Muscle of leg (tissue), 3 donors: ENCODE measurements at regions not wholly inside any gene's neighbourhood (a gene's known extent, or its start where the extent isn't known, plus 50 kb on each side); places are given as distances from the start of the nearest gene placed in this dataset.
"Not testable (repeated sequence)": the region's sequence is repeated elsewhere in the genome, so short reads cannot be mapped to it uniquely, and the experiment has no call there.

Source experiments
- DNase-seq: peaks from one replicate; pipeline ENCODE4 v3.0.0; 2013
- H3K27ac ChIP-seq: one replicate; pipeline ENCODE4 v1.5.1; 2013; ENCODE audit warnings: mild to moderate bottlenecking, low read length, control low read depth
- H3K27me3 ChIP-seq: one replicate; pipeline ENCODE4 v1.6.1; 2013; ENCODE audit warnings: low read length; ENCODE audit not compliant: control insufficient read depth, insufficient read depth
- H3K36me3 ChIP-seq: one replicate; pipeline ENCODE4 v1.6.1; 2013; ENCODE audit warnings: low read length; ENCODE audit not compliant: control insufficient read depth, insufficient read depth
- H3K4me1 ChIP-seq: one replicate; pipeline ENCODE4 v1.6.1; 2013; ENCODE audit warnings: low read length; ENCODE audit not compliant: control insufficient read depth, insufficient read depth
- H3K4me3 ChIP-seq: one replicate; pipeline ENCODE4 v1.5.1; 2013; ENCODE audit warnings: low read length, control low read depth
- H3K9me3 ChIP-seq: replicated peaks from 2 replicates; pipeline ENCODE4 v1.6.1; 2013; ENCODE audit warnings: low read depth, low read length; ENCODE audit not compliant: control insufficient read depth
- WGBS: methylation state at CpG from one replicate; pipeline ENCODE4 v1.1.5; 2013; ENCODE audit warnings: missing lambda C conversion rate; ENCODE audit not compliant: insufficient coverage; 5-methylcytosine and 5-hydroxymethylcytosine counted together

GRCh38 chr14:105889666-105890473 is 363.5 kb downstream of the TMEM121 start:
- no peaks in the 10 kb centered on the region for H3K36me3 ChIP-seq
- no peak for DNase-seq
- 81% methylated on average over 9 of the region's 10 CpGs for WGBS
- H3K4me1 ChIP-seq = no peaks in the 10 kb centered on the region
- no peak overlapping the region for H3K27ac ChIP-seq
- H3K9me3 ChIP-seq = peaks cover 56% of the 10 kb centered on the region
- no peaks in the 10 kb centered on the region for H3K27me3 ChIP-seq
- H3K4me3 ChIP-seq = no peak overlapping the region

GRCh38 chr14:105890474-105891220 is 364.3 kb downstream of the TMEM121 start:
- H3K4me3 ChIP-seq = no peak overlapping the region
- H3K9me3 ChIP-seq = peaks cover 58% of the 10 kb centered on the region
- 85% methylated on average over 18 of the region's 18 CpGs for WGBS
- no peaks in the 10 kb centered on the region for H3K27me3 ChIP-seq
- H3K4me1 ChIP-seq = no peaks in the 10 kb centered on the region
- no peaks in the 10 kb centered on the region for H3K36me3 ChIP-seq
- H3K27ac ChIP-seq = no peak overlapping the region
- no peak for DNase-seq

- H3K4me1 ChIP-seq = no peaks in the 10 kb centered on the region
- no peaks in the 10 kb centered on the region for H3K36me3 ChIP-seq
- no peaks in the 10 kb centered on the region for H3K27me3 ChIP-seq
- no peak for DNase-seq
- H3K4me3 ChIP-seq = no peak overlapping the region
- H3K27ac ChIP-seq = no peak overlapping the region
- H3K9me3 ChIP-seq = peaks cover 56% of the 10 kb centered on the region
- WGBS = 81% methylated on average over 15 of the region's 15 CpGs
Observed at GRCh38 chr14:105891221-105891602, 364.8 kb downstream of the TMEM121 start.

GRCh38 chr14:105891631-105892452 is 365.5 kb downstream of the TMEM121 start:
- DNase-seq = no peak
- no peaks in the 10 kb centered on the region for H3K36me3 ChIP-seq
- no peak overlapping the region for H3K27ac ChIP-seq
- H3K4me3 ChIP-seq = no peak overlapping the region
- H3K27me3 ChIP-seq = no peaks in the 10 kb centered on the region
- H3K9me3 ChIP-seq = peaks cover 57% of the 10 kb centered on the region
- WGBS = 86% methylated on average over 9 of the region's 18 CpGs
- H3K4me1 ChIP-seq = no peaks in the 10 kb centered on the region

- WGBS = 74% methylated on average over 9 of the region's 27 CpGs
- not testable (repeated sequence) for DNase-seq
Observed at GRCh38 chr14:105892453-105893441, 366.4 kb downstream of the TMEM121 start.

GRCh38 chr14:105893686-105894085 is 367.3 kb downstream of the TMEM121 start:
- H3K4me3 ChIP-seq, H3K36me3 ChIP-seq, H3K27me3 ChIP-seq, H3K4me1 ChIP-seq, DNase-seq, H3K27ac ChIP-seq: not testable (repeated sequence)
- WGBS = 96% methylated on average over 7 of the region's 12 CpGs
- H3K9me3 ChIP-seq = peaks cover 62% of the 10 kb centered on the region

More at GRCh38 chr14:105892453-105893441, 366.4 kb downstream of the TMEM121 start:
- H3K36me3 ChIP-seq, H3K4me3 ChIP-seq, H3K27ac ChIP-seq, H3K27me3 ChIP-seq, H3K4me1 ChIP-seq: not testable (repeated sequence)
- peaks cover 57% of the 10 kb centered on the region for H3K9me3 ChIP-seq

- Histone ChIP-seq H3K9me3 (peaks cover 64% of the 10 kb centered on the region), H3K36me3 (no peaks in the 10 kb centered on the region), H3K27ac (no peak overlapping the region), H3K27me3 (no peaks in the 10 kb centered on the region), H3K4me3 (no peak overlapping the region), H3K4me1 (no peaks in the 10 kb centered on the region)
- DNase-seq = no peak
- 81% methylated on average over 15 of the region's 19 CpGs for WGBS
Observed at GRCh38 chr14:105894125-105894977, 368.0 kb downstream of the TMEM121 start.

- DNase-seq = no peak
- Histone ChIP-seq H3K9me3 (peaks cover 63% of the 10 kb centered on the region), H3K36me3 (no peaks in the 10 kb centered on the region), H3K4me1 (no peaks in the 10 kb centered on the region), H3K27me3 (no peaks in the 10 kb centered on the region), H3K27ac (no peak overlapping the region), H3K4me3 (no peak overlapping the region)
- 87% methylated on average over 25 of the region's 30 CpGs for WGBS
Observed at GRCh38 chr14:105894978-105895881, 368.8 kb downstream of the TMEM121 start.
